Stimulated activated CD4-positive, alpha-beta T cell treated with anti-CD3 and anti-CD28 coated beads, Interleukin-4, amount 100 ng/mL, for 24 hours (primary cell): ENCODE measurements at regions not wholly inside any gene's neighbourhood (a gene's known extent, or its start where the extent isn't known, plus 50 kb on each side); places are given as distances from the start of the nearest gene placed in this dataset.
A peak's percentile ranks its signal among the peaks of the same experiment; 100 is the strongest.

Experiments
- DNase-seq: peaks from one replicate; pipeline ENCODE4 v3.0.0-alpha.2; 2020

- DNase-seq = peak; percentile 76
These were observed 51.5 kb upstream of the LRRC32 start for GRCh38 chr11:76721755-76722677.

- DNase-seq = no peak
These were observed 52.6 kb upstream of the LRRC32 start for GRCh38 chr11:76723142-76723541.

- DNase-seq = no peak
These were observed 53.0 kb upstream of the LRRC32 start for GRCh38 chr11:76723548-76723947.

- no peak for DNase-seq
These were observed 53.7 kb upstream of the LRRC32 start for GRCh38 chr11:76724171-76724768.

GRCh38 chr11:76728227-76728626 lies 54.9 kb upstream of the TSKU start:
- DNase-seq = no peak

GRCh38 chr11:76728778-76729177 lies 54.4 kb upstream of the TSKU start:
- DNase-seq = no peak

- no peak for DNase-seq
These were observed 53.9 kb upstream of the TSKU start for GRCh38 chr11:76729214-76729613.

- DNase-seq = no peak
These were observed 52.1 kb upstream of the TSKU start for GRCh38 chr11:76730887-76731565.

GRCh38 chr11:76732643-76733042 lies 50.5 kb upstream of the TSKU start:
- DNase-seq = no peak
